ENCODE measurements at regions not wholly inside any gene's neighbourhood (a gene's known extent, or its start where the extent isn't known, plus 50 kb on each side); places are given as distances from the start of the nearest gene placed in this dataset.

- H3K27me3 ChIP-seq (ENCODE audit: control insufficient read depth, insufficient read depth, low read length): no peaks in the 10 kb centered on the region
- no peak overlapping the region for H2BK5ac ChIP-seq (ENCODE audit: low read depth, low read length, poor library complexity, severe bottlenecking)
- dilution Hi-C loops (cut with HindIII; ENCODE audit: low sequenced_read_pairs, unreplicated experiment): no loop called here
- H3K36me3 ChIP-seq (ENCODE audit: control insufficient read depth, insufficient read depth, low read length): no peaks in the 10 kb centered on the region
- no CpG with 5 or more reads among the region's 7 CpGs for whole genome bisulfite sequencing, 2 experiments (ENCODE audit: extremely low coverage in 2 of 2, insufficient read length in 1 of 2)
- no peak overlapping the region for H3K4me3 ChIP-seq (ENCODE audit: insufficient read depth, low read depth, low read length)
- H3K9ac ChIP-seq (ENCODE audit: low read depth, low read length): no peak overlapping the region
- in situ Hi-C loops (cut with MboI; ENCODE audit: low sequenced_read_pairs): no loop called here
- H3K4me1 ChIP-seq (ENCODE audit: control insufficient read depth, insufficient read depth, low read length): no peaks in the 10 kb centered on the region
- TF ChIP-seq MAFK (IDR thresholded peaks at IDR 0.05; ENCODE audit: low read depth, low read length): no peak
- no peak for TF ChIP-seq MAZ (IDR thresholded peaks at IDR 0.05; ENCODE audit: borderline replicate concordance, low read depth, low read length)
- no peak for TF ChIP-seq FOS (IDR thresholded peaks at IDR 0.05; ENCODE audit: low read depth, low read length)
- TF ChIP-seq MXI1 (IDR thresholded peaks at IDR 0.05; ENCODE audit: borderline replicate concordance, low read depth, low read length): no peak
- TF ChIP-seq CEBPB (IDR thresholded peaks at IDR 0.05; ENCODE audit: low read depth, low read length): no peak
- no peak for TF ChIP-seq ELK1 (IDR thresholded peaks at IDR 0.05; ENCODE audit: borderline replicate concordance, low read depth, low read length)
- TF ChIP-seq RAD21 (IDR thresholded peaks at IDR 0.05; ENCODE audit: low read length): no peak
- no peak for TF ChIP-seq CHD1 (IDR thresholded peaks at IDR 0.05; ENCODE audit: low read depth, low read length)
- no peak for TF ChIP-seq NFE2L2 (IDR thresholded peaks at IDR 0.05; ENCODE audit: low read depth, low read length)
- no peak for TF ChIP-seq USF2 (IDR thresholded peaks at IDR 0.05; ENCODE audit: low read depth, low read length)
- no peak for TF ChIP-seq POLR2A (IDR thresholded peaks at IDR 0.05; ENCODE audit: low read depth, low read length)
- TF ChIP-seq RCOR1 (IDR thresholded peaks at IDR 0.05; ENCODE audit: insufficient replicate concordance, low read length): no peak
- no peak for TF ChIP-seq CTCF (conservative IDR thresholded peaks at IDR 0.05; ENCODE audit: low read depth, low read length)
- no peak for TF ChIP-seq SMC3 (IDR thresholded peaks at IDR 0.05; ENCODE audit: low read depth, low read length)
- no peak for TF ChIP-seq RFX5 (IDR thresholded peaks at IDR 0.05; ENCODE audit: low read depth, low read length)
- TF ChIP-seq BHLHE40 (IDR thresholded peaks at IDR 0.05; ENCODE audit: low read depth, low read length): no peak
- POLR2A ChIA-PET (ENCODE audit: unreplicated experiment): no interaction called here
- no peak overlapping the region for H2BK120ac ChIP-seq (ENCODE audit: low read depth, low read length)
- no peak overlapping the region for H3K18ac ChIP-seq (ENCODE audit: low read depth, low read length)
- no peak overlapping the region for H3K4ac ChIP-seq (ENCODE audit: low read depth, low read length)
- no peak overlapping the region for H3K14ac ChIP-seq (replicated peaks; ENCODE audit: low read depth, low read length)
- H4K8ac ChIP-seq (ENCODE audit: low read depth in 2 of 2, low read length in 2 of 2): no peak overlapping the region
- ATAC-seq (ENCODE audit: low read depth) (no peak), DNase-seq (no peak)
- H3K79me1 ChIP-seq (ENCODE audit: low read depth in 1 of 2, low read length in 2 of 2): no peaks in the 10 kb centered on the region
- H2BK20ac ChIP-seq (ENCODE audit: low read depth, low read length): no peak overlapping the region
- H4K20me1 ChIP-seq (ENCODE audit: insufficient read depth, low read length): no peaks in the 10 kb centered on the region
- H2BK15ac ChIP-seq (ENCODE audit: low read depth, low read length): no peak overlapping the region
- H3K27ac ChIP-seq (ENCODE audit: insufficient read depth, low read length): no peak overlapping the region
- H2AK9ac ChIP-seq (replicated peaks; ENCODE audit: low read depth, low read length, poor library complexity): no peak overlapping the region
- no peak overlapping the region for H3K4me2 ChIP-seq (ENCODE audit: low read depth, low read length)
- H4K5ac ChIP-seq (ENCODE audit: low read depth, low read length): no peak overlapping the region
- CTCF ChIA-PET: no interaction called here
- BruUV-seq (replicated peaks): no TSS peak
- H4K91ac ChIP-seq (ENCODE audit: insufficient read depth, low read depth, low read length): no peak overlapping the region
- intact Hi-C loops (cut with micrococcal nuclease): no loop called here
- no peak overlapping the region for H3K56ac ChIP-seq (ENCODE audit: extremely low read depth, insufficient read depth, low read length)
- H3K9me3 ChIP-seq (ENCODE audit: control insufficient read depth, insufficient read depth, low read length): peaks cover 8% of the 10 kb centered on the region; the same call in 1 of the 2 replicates
- H2AFZ ChIP-seq (replicated peaks; ENCODE audit: low read length, poor library complexity): no peak overlapping the region
- H3K23ac ChIP-seq (ENCODE audit: low read depth, low read length): no peak overlapping the region
- no peaks in the 10 kb centered on the region for H3K9me1 ChIP-seq (ENCODE audit: insufficient read depth, low read length)
- no peak overlapping the region for H2AK5ac ChIP-seq (ENCODE audit: low read depth, low read length)
Observed at GRCh38 chr7:51543801-51544553, 227.4 kb upstream of the COBL start.
